SK-N-SH treated with all-trans-retinoic acid at 6 μM for 48 hours (cell line): ENCODE measurements at regions not wholly inside any gene's neighbourhood (a gene's known extent, or its start where the extent isn't known, plus 50 kb on each side); places are given as distances from the start of the nearest gene placed in this dataset.

Experiments
- CSDC2 ChIP-seq: fragments of 250-450 bp; sonication (Bioruptor Pico); IDR thresholded peaks from 2 replicates; pipeline ENCODE4 v1.5.0; 2020; ENCODE audit warnings: mild to moderate bottlenecking, moderate library complexity
- GLIS3 ChIP-seq: fragments of 250-450 bp; sonication (Bioruptor Pico); IDR thresholded peaks from 2 replicates; pipeline ENCODE4 v1.5.0; 2020; ENCODE audit warnings: mild to moderate bottlenecking, moderate library complexity
- PPARA ChIP-seq: fragments of 250-450 bp; sonication (Bioruptor Pico); IDR thresholded peaks from 2 replicates; pipeline ENCODE4 v1.5.0; 2020; ENCODE audit warnings: mild to moderate bottlenecking, borderline replicate concordance
- RARB ChIP-seq: fragments of 250-450 bp; sonication (Bioruptor Pico); IDR thresholded peaks from 2 replicates; pipeline ENCODE4 v1.8.0; 2021; ENCODE audit warnings: mild to moderate bottlenecking, moderate library complexity
- ZC3H10 ChIP-seq: fragments of 250-450 bp; sonication (Bioruptor Pico); IDR thresholded peaks from 2 replicates; pipeline ENCODE4 v1.5.1; 2021; ENCODE audit warnings: mild to moderate bottlenecking, moderate library complexity
- TF ChIP-seq, protein P1 (sequence below): fragments of 250-450 bp; sonication (Bioruptor Pico); IDR thresholded peaks from 2 replicates; pipeline ENCODE4 v1.8.0; 2020; ENCODE audit warnings: mild to moderate bottlenecking, moderate library complexity, borderline replicate concordance
- TF ChIP-seq, protein P2 (sequence below): fragments of 250-450 bp; sonication (Bioruptor Pico); IDR thresholded peaks from 2 replicates; pipeline ENCODE4 v1.5.0; 2020; ENCODE audit warnings: mild to moderate bottlenecking, moderate library complexity
- TF ChIP-seq, protein P3 (sequence below): fragments of 250-450 bp; sonication (Bioruptor Pico); IDR thresholded peaks from 2 replicates; pipeline ENCODE4 v1.5.1; 2020; ENCODE audit warnings: low read depth, mild to moderate bottlenecking, moderate library complexity
- TF ChIP-seq, protein P4 (sequence below): fragments of 250-450 bp; sonication (Bioruptor Pico); IDR thresholded peaks from 2 replicates; pipeline ENCODE4 v1.5.1; 2021; ENCODE audit warnings: mild to moderate bottlenecking, moderate library complexity

- no peak for TF ChIP-seq CSDC2
- TF ChIP-seq RARB (CRISPR knock-in tag) = no peak
- no peak for TF ChIP-seq GLIS3 (CRISPR knock-in tag)
- TF ChIP-seq, protein P1, sequence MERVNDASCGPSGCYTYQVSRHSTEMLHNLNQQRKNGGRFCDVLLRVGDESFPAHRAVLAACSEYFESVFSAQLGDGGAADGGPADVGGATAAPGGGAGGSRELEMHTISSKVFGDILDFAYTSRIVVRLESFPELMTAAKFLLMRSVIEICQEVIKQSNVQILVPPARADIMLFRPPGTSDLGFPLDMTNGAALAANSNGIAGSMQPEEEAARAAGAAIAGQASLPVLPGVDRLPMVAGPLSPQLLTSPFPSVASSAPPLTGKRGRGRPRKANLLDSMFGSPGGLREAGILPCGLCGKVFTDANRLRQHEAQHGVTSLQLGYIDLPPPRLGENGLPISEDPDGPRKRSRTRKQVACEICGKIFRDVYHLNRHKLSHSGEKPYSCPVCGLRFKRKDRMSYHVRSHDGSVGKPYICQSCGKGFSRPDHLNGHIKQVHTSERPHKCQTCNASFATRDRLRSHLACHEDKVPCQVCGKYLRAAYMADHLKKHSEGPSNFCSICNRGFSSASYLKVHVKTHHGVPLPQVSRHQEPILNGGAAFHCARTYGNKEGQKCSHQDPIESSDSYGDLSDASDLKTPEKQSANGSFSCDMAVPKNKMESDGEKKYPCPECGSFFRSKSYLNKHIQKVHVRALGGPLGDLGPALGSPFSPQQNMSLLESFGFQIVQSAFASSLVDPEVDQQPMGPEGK (CRISPR knock-in tag) = no peak
- no peak for TF ChIP-seq ZC3H10
- TF ChIP-seq, protein P2, sequence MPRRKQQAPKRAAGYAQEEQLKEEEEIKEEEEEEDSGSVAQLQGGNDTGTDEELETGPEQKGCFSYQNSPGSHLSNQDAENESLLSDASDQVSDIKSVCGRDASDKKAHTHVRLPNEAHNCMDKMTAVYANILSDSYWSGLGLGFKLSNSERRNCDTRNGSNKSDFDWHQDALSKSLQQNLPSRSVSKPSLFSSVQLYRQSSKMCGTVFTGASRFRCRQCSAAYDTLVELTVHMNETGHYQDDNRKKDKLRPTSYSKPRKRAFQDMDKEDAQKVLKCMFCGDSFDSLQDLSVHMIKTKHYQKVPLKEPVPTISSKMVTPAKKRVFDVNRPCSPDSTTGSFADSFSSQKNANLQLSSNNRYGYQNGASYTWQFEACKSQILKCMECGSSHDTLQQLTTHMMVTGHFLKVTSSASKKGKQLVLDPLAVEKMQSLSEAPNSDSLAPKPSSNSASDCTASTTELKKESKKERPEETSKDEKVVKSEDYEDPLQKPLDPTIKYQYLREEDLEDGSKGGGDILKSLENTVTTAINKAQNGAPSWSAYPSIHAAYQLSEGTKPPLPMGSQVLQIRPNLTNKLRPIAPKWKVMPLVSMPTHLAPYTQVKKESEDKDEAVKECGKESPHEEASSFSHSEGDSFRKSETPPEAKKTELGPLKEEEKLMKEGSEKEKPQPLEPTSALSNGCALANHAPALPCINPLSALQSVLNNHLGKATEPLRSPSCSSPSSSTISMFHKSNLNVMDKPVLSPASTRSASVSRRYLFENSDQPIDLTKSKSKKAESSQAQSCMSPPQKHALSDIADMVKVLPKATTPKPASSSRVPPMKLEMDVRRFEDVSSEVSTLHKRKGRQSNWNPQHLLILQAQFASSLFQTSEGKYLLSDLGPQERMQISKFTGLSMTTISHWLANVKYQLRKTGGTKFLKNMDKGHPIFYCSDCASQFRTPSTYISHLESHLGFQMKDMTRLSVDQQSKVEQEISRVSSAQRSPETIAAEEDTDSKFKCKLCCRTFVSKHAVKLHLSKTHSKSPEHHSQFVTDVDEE = no peak
- TF ChIP-seq, protein P3, sequence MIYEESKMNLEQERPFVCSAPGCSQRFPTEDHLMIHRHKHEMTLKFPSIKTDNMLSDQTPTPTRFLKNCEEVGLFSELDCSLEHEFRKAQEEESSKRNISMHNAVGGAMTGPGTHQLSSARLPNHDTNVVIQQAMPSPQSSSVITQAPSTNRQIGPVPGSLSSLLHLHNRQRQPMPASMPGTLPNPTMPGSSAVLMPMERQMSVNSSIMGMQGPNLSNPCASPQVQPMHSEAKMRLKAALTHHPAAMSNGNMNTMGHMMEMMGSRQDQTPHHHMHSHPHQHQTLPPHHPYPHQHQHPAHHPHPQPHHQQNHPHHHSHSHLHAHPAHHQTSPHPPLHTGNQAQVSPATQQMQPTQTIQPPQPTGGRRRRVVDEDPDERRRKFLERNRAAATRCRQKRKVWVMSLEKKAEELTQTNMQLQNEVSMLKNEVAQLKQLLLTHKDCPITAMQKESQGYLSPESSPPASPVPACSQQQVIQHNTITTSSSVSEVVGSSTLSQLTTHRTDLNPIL = no peak
- TF ChIP-seq, protein P4, sequence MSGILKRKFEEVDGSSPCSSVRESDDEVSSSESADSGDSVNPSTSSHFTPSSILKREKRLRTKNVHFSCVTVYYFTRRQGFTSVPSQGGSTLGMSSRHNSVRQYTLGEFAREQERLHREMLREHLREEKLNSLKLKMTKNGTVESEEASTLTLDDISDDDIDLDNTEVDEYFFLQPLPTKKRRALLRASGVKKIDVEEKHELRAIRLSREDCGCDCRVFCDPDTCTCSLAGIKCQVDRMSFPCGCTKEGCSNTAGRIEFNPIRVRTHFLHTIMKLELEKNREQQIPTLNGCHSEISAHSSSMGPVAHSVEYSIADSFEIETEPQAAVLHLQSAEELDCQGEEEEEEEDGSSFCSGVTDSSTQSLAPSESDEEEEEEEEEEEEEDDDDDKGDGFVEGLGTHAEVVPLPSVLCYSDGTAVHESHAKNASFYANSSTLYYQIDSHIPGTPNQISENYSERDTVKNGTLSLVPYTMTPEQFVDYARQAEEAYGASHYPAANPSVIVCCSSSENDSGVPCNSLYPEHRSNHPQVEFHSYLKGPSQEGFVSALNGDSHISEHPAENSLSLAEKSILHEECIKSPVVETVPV (CRISPR knock-in tag) = no peak
- TF ChIP-seq PPARA (CRISPR knock-in tag) = no peak
These were observed 229.1 kb upstream of the ARHGEF26 start for GRCh38 chr3:153892126-153892525.
